D721Med (cell line): ENCODE measurements at regions not wholly inside any gene's neighbourhood (a gene's known extent, or its start where the extent isn't known, plus 50 kb on each side); places are given as distances from the start of the nearest gene placed in this dataset.

Source experiments
- DNase-seq: peaks from one replicate; pipeline ENCODE4 v3.0.0; 2011; ENCODE audit warnings: low spot score; ENCODE audit not compliant: insufficient read length
- FAIRE-seq: peaks from 2 replicates; lab custom pipeline; 2011; peaks lifted over from hg19 to GRCh38; lab: Jason Lieb, UNC
- CTCF ChIP-seq: IDR thresholded peaks from 2 replicates; pipeline ENCODE4 v1.5.1; 2012; ENCODE audit warnings: mild to moderate bottlenecking, control low read depth; ENCODE audit not compliant: insufficient read depth; ENCODE audit errors: missing control alignments

DNA sequence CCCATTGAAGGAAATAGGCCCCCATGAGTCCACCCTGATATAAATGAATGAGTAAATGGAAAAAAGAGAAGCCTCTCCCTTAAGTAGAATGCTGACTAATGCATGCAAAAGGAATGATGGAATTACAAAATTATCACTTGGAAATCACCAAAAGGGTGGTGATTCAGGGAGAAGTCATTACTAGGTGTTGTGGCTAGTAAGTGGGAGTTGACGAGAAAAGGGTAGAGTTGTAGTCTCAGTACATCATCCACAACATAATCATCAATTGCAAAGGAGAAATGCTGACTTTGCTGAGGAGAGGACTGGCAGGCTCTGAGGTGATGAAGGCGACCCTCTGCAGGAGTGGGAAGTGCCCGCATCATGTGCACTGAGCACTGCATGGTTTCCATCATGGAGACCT is 201.5 kb upstream of the S1PR3 start:
- DNase-seq (no peak), FAIRE-seq (no peak)

GRCh38 chr9:88791105-88791805 is 200.0 kb upstream of the S1PR3 start:
- no peak for DNase-seq
- no peak for TF ChIP-seq CTCF
- FAIRE-seq: no peak

More for the DNA sequence above, 201.5 kb upstream of the S1PR3 start:
- TF ChIP-seq CTCF: no peak

- FAIRE-seq (no peak), DNase-seq (no peak)
- TF ChIP-seq CTCF: no peak
Observed at GRCh38 chr9:88792502-88792901, 198.8 kb upstream of the S1PR3 start.

DNA sequence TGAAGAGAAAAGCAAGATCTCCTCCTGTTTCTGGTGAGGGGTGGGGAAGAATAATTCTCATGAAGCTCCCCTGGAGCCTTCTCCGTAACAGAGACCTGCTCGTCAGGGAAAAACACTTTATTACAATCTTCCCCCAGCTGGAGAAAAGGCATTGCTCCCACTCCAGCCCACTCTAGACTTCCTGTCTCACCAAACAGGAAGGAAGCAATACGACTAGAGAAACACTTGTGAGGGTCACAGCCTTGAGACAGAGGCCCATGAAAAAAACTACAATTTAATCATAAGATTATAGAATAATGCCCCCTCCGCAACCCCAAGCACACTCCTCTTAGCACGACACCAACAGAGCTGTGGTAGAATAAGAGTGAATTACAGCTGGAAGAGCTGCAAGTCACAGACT is 197.2 kb upstream of the S1PR3 start:
- no peak for FAIRE-seq
- no peak for DNase-seq
- no peak for TF ChIP-seq CTCF

- DNase-seq (no peak), FAIRE-seq (no peak)
- no peak for TF ChIP-seq CTCF
Observed at GRCh38 chr9:88796947-88797346, 194.3 kb upstream of the S1PR3 start.

GRCh38 chr9:88798476-88798875 is 192.8 kb upstream of the S1PR3 start:
- FAIRE-seq: no peak
- TF ChIP-seq CTCF: no peak

DNA sequence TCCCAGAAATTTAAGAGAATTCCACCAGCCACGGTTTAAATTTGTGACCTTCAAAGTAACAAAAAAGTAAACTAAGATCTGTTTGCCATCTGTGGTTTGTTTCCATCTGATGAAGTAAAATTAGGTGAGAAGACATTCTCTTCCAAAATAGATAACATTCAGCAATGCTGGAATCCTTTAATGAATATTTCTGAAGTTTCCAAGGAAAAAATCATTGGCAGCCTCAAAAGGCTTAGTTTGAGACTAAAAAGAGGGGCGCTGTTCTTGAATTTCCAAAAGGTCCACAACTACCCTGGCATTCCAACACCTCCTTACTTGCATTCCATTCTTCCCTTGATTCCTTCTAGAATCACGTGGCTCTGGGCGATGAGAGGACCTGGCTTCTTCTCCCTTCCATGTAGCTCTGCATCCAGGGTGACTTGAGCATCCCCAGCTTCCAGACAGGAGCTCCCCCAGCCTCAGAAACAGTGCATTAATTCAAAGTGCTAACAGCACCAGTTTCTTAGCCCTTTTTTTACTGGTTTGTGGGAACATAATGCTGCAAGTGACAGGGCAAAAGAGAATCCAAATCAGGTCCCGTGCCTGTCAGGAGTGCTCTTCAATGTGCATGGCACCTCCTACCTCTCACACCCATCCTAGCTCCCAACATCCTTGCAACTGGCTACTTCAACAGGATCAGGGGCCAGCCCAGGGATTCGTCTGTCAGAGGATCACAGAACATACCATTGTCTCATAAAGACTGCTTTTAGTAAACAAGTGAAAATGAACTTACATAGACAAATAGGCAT is 191.5 kb upstream of the S1PR3 start:
- TF ChIP-seq CTCF: no peak
- FAIRE-seq (no peak), DNase-seq (no peak)

More at GRCh38 chr9:88798476-88798875, 192.8 kb upstream of the S1PR3 start:
- DNase-seq: no peak
